ENCODE measurements at regions not wholly inside any gene's neighbourhood (a gene's known extent, or its start where the extent isn't known, plus 50 kb on each side); places are given as distances from the start of the nearest gene placed in this dataset.

GRCh38 chr5:142492781-142493281 is 168.0 kb upstream of the SPRY4 start:
- ChIA-PET POLR2A (interaction anchor here (1.0 kb wide), 1 partner anchor 11 kb away, joined by 5 read pairs; no protein-coding TSS in a partner anchor), CTCF (interaction anchor here (0.8 to 2.1 kb wide), 6 partner anchors 9 to 220 kb away, joined by 3 to 10 read pairs (median 4); no protein-coding TSS in a partner anchor)
- Histone ChIP-seq H3K4me1 (ENCODE audit: control insufficient read depth, extremely low read depth, insufficient read depth, low read length) (peaks cover 7% of the 10 kb centered on the region), H4K20me1 (replicated peaks; ENCODE audit: control insufficient read depth, extremely low read depth, insufficient read depth, low read length) (no peaks in the 10 kb centered on the region), H3K36me3 (ENCODE audit: control insufficient read depth in 2 of 2, extremely low read depth in 1 of 2, insufficient read depth in 2 of 2, low read length in 2 of 2) (no peaks in the 10 kb centered on the region), H2AFZ (ENCODE audit: low read depth, low read length) (peak overlapping the region; percentile 76), H3K9ac (replicated peaks; ENCODE audit: extremely low read depth, insufficient read depth, low read length) (no peak overlapping the region), H3K4me3 (replicated peaks in 1 of 3; ENCODE audit: insufficient read depth in 1 of 3, low read depth in 1 of 3, low read length in 3 of 3) (no peak overlapping the region), H3K9me3 (replicated peaks; ENCODE audit: control insufficient read depth, insufficient read depth, low read length) (no peaks in the 10 kb centered on the region), H3K9me1 (replicated peaks; ENCODE audit: control insufficient read depth, extremely low read depth, insufficient read depth, low read length) (no peaks in the 10 kb centered on the region), H3K27ac (ENCODE audit: insufficient read depth, low read depth, low read length) (no peak overlapping the region), H3K27me3 (ENCODE audit: control insufficient read depth in 2 of 2, insufficient read depth in 2 of 2, low read length in 2 of 2) (no peaks in the 10 kb centered on the region), H3K79me2 (ENCODE audit: control insufficient read depth, insufficient read depth, low read length) (no peaks in the 10 kb centered on the region), H3K4me2 (ENCODE audit: insufficient read depth, low read length) (peak overlapping the region; percentile 57)
- DNase-seq (ENCODE audit: low read depth, low spot score): peak; percentile 68
- dilution Hi-C loops (cut with MboI; ENCODE audit: extremely low pct_ligation_motif_present, low sequenced_read_pairs) (no loop called here), intact Hi-C loops (cut with micrococcal nuclease) (no loop called here)
- peak; percentile 77 for FAIRE-seq
- no TSS peak for BruUV-seq (replicated peaks)
- TF ChIP-seq JUN (IDR thresholded peaks at IDR 0.05; ENCODE audit: borderline replicate concordance, insufficient read depth, insufficient read length, low read depth) (no peak), GATA2 (IDR thresholded peaks at IDR 0.05; ENCODE audit: insufficient read depth, insufficient read length, low read depth, low read length) (no peak), FOS (IDR thresholded peaks at IDR 0.05; ENCODE audit: borderline replicate concordance, insufficient read depth, low read length) (no peak), EZH2 (IDR thresholded peaks at IDR 0.05; ENCODE audit: borderline replicate concordance, low read depth, low read length, severe bottlenecking) (no peak), MYC (IDR thresholded peaks at IDR 0.05; ENCODE audit: low read depth, low read length) (no peak), POLR2A (IDR thresholded peaks at IDR 0.05; ENCODE audit: low read depth, low read length) (no peak), CTCF (IDR thresholded peaks at IDR 0.05; ENCODE audit: extremely low read depth in 1 of 2, insufficient read depth in 1 of 2, low read depth in 1 of 2, low read length in 2 of 2) (no peak), MAX (IDR thresholded peaks at IDR 0.05; ENCODE audit: insufficient read depth, insufficient read length) (no peak), POLR2AphosphoS5 (IDR thresholded peaks at IDR 0.05; ENCODE audit: insufficient read depth, low read depth, low read length) (no peak)
